SU-DHL-6 (cell line): ENCODE measurements at regions not wholly inside any gene's neighbourhood (a gene's known extent, or its start where the extent isn't known, plus 50 kb on each side); places are given as distances from the start of the nearest gene placed in this dataset.

Source experiments
- H2AFZ ChIP-seq: fragments of 200-600 bp; sonication (generic); 2 replicates; pipeline ENCODE4 v1.6.1; 2014; ENCODE audit warnings: low read depth, mild to moderate bottlenecking, moderate library complexity, mixed read lengths, antibody characterized with exemption, low read length; ENCODE audit not compliant: severe bottlenecking
- H3F3A ChIP-seq: fragments of 200-600 bp; shearing (Covaris generic); 2 replicates; pipeline ENCODE4 v1.6.0; 2016; ENCODE audit warnings: antibody characterized with exemption, mild to moderate bottlenecking; ENCODE audit not compliant: insufficient read depth
- H3K27ac ChIP-seq: fragments of 200-600 bp; sonication (generic); 2 replicates; pipeline ENCODE4 v1.5.1; 2016; ENCODE audit warnings: low read depth, mild to moderate bottlenecking, low read length, moderate library complexity, mixed read lengths
- H3K27me3 ChIP-seq: fragments of 200-600 bp; sonication (generic), shearing (Covaris generic); 2 replicates; pipeline ENCODE4 v1.6.0; 2014; ENCODE audit warnings: mild to moderate bottlenecking, low read length
- H3K36me3 ChIP-seq: fragments of 200-600 bp; sonication (generic); 2 replicates; pipeline ENCODE4 v1.6.1; 2014; ENCODE audit warnings: mild to moderate bottlenecking, low read length, mixed read lengths
- H3K4me2 ChIP-seq: fragments of 300-600, 200-600 bp; shearing (Covaris generic), sonication (generic); 2 replicates; pipeline ENCODE4 v1.6.0; 2014; ENCODE audit warnings: low read length, low read depth, mild to moderate bottlenecking; ENCODE audit not compliant: poor library complexity, severe bottlenecking
- H3K4me3 ChIP-seq: fragments of 200-600 bp; sonication (generic); 2 replicates; pipeline ENCODE4 v1.5.1; 2014; ENCODE audit warnings: antibody characterized with exemption, low read length, mild to moderate bottlenecking, mixed read lengths; ENCODE audit not compliant: insufficient read depth, poor library complexity, severe bottlenecking
- H3K79me2 ChIP-seq: fragments of 200-600 bp; sonication (generic); 2 replicates; pipeline ENCODE4 v1.6.1; 2014; ENCODE audit warnings: mild to moderate bottlenecking, low read length, moderate library complexity; ENCODE audit not compliant: insufficient read depth
- H3K9ac ChIP-seq: fragments of 200-600 bp; sonication (generic); 2 replicates; pipeline ENCODE4 v1.7.0; 2014; ENCODE audit warnings: mild to moderate bottlenecking, low read length
- H3K9me2 ChIP-seq: fragments of 200-600 bp; sonication (generic); replicated peaks from 2 replicates; pipeline ENCODE4 v1.6.1; 2014; ENCODE audit warnings: low read length; ENCODE audit not compliant: insufficient read depth
- H3K9me3 ChIP-seq: fragments of 200-600 bp; sonication (generic); 2 replicates; pipeline ENCODE4 v1.6.1; 2014; ENCODE audit warnings: low read length, mixed read lengths; ENCODE audit not compliant: insufficient read depth
- H4K20me1 ChIP-seq: fragments of 200-600 bp; sonication (generic); 2 replicates; pipeline ENCODE4 v1.6.1; 2014; ENCODE audit warnings: low read depth, mild to moderate bottlenecking, antibody characterized with exemption, low read length, moderate library complexity, mixed read lengths
- EZH2phosphoT487 ChIP-seq: fragments of 200-600 bp; sonication (generic), shearing (Covaris generic); conservative IDR thresholded peaks from 2 replicates; pipeline ENCODE4 v1.6.1; 2018; ENCODE audit warnings: mild to moderate bottlenecking, antibody characterized with exemption, low read length, moderate library complexity, mixed read lengths
- TF ChIP-seq, protein P1 (sequence below): fragments of 200-600 bp; sonication (generic); IDR thresholded peaks from one replicate; pipeline ENCODE4 v1.5.1; 2017; ENCODE audit warnings: antibody characterized with exemption, mild to moderate bottlenecking, low read length, moderate library complexity; ENCODE audit not compliant: insufficient read depth, poor library complexity, severe bottlenecking

DNA sequence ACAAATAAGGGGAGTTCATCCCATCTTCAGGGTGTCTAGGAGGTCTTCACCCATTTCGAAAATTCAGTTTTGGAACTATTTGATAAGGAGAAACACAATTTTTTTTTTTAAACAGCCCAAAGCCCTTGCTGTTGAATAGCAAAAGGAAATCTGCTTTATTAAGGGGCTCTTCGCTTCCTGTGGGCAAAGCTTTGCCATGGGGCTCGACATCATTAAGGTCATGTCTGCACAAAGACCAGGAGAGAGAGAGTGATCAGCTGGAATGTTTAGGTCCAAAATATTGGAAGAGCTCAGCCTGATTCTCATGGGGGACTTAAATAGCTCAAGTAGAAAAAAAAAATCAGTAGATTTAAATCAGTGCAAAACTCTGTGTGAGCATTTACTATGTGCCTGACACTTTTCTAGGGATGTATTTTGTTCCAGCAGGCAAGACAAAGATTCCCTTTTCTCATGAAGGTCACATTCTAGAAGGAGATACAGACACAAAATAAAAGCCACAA is 564.6 kb upstream of the KLF4 start:
- TF ChIP-seq, protein P1, sequence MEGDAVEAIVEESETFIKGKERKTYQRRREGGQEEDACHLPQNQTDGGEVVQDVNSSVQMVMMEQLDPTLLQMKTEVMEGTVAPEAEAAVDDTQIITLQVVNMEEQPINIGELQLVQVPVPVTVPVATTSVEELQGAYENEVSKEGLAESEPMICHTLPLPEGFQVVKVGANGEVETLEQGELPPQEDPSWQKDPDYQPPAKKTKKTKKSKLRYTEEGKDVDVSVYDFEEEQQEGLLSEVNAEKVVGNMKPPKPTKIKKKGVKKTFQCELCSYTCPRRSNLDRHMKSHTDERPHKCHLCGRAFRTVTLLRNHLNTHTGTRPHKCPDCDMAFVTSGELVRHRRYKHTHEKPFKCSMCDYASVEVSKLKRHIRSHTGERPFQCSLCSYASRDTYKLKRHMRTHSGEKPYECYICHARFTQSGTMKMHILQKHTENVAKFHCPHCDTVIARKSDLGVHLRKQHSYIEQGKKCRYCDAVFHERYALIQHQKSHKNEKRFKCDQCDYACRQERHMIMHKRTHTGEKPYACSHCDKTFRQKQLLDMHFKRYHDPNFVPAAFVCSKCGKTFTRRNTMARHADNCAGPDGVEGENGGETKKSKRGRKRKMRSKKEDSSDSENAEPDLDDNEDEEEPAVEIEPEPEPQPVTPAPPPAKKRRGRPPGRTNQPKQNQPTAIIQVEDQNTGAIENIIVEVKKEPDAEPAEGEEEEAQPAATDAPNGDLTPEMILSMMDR, result no peak
- no peak for TF ChIP-seq EZH2phosphoT487
- Histone ChIP-seq H3K36me3 (no peaks in the 10 kb centered on the region), H3K9me3 (no peaks in the 10 kb centered on the region), H3K27me3 (no peaks in the 10 kb centered on the region), H3K4me2 (no peak overlapping the region), H4K20me1 (no peaks in the 10 kb centered on the region), H3F3A (no peaks in the 10 kb centered on the region), H3K79me2 (no peaks in the 10 kb centered on the region), H3K9me2 (no peaks in the 10 kb centered on the region), H3K4me3 (no peak overlapping the region), H3K9ac (no peak overlapping the region), H3K27ac (no peak overlapping the region), H2AFZ (no peak overlapping the region)

DNA sequence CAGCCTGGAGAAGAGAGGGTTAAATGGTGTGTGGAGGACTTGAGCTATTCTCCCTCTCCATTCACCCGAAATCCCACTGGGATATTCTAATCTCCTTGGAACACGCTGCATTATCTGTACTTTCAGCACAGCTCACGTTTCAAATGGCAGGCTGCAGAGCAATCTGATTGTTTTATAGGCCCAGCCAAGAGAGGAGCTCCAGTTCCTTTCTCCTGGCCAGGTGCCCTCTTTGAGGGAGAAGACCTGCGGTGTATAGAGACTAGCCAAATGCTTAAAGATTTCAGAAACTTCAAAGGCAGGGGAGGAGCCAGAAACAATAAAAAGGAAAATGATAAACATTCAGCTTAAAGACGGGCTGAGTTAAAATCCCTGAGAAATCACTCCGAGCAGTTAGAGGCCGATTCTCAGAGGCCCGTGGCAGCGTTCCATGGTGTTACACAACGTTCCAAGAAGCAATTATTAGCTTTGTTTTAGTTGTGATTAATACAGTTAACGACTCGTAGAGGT is 564.0 kb upstream of the KLF4 start:
- H3F3A ChIP-seq, result no peaks in the 10 kb centered on the region

DNA sequence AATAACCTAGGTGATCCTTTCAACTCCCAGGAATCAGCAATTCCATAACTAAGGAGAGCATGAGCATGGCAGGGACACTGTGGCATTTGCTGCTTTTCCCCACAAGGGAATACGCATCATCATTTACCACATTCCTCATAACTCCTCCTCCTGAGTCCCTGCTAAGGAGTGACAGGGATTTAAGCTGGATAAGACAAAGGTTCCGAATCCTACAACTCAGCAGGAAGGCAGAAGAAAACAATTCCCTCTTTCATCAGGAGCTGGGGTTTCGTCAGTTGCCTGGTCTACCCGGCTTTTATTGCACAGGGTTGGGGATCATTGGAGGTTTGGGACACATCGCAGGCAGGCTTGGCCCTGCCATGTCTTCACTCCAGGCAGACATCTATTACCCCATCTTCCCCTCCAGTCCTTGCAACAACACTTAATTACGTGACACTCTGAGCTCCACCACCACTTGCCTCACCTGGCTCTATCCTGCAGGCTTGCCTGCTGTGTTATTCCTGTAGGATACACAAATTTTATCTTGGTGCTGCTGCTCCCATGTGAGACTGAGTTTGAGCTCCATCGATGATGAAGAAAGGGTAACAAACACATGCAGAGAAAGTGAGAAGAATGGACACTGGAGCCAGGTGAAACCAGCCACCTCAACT is 563.0 kb upstream of the KLF4 start:
- no peak overlapping the region for H3K27ac ChIP-seq
- H3F3A ChIP-seq, result no peaks in the 10 kb centered on the region
- no peaks in the 10 kb centered on the region for H3K27me3 ChIP-seq
- H4K20me1 ChIP-seq, result no peaks in the 10 kb centered on the region
- no peaks in the 10 kb centered on the region for H3K9me2 ChIP-seq
- H2AFZ ChIP-seq, result no peak overlapping the region
- H3K79me2 ChIP-seq, result no peaks in the 10 kb centered on the region
- H3K36me3 ChIP-seq, result no peaks in the 10 kb centered on the region
- H3K9me3 ChIP-seq, result no peaks in the 10 kb centered on the region
- no peak overlapping the region for H3K9ac ChIP-seq
- TF ChIP-seq, protein P1, result no peak
- TF ChIP-seq EZH2phosphoT487, result no peak
- H3K4me2 ChIP-seq, result no peak overlapping the region
- no peak overlapping the region for H3K4me3 ChIP-seq

More for the DNA sequence above, 564.0 kb upstream of the KLF4 start:
- Histone ChIP-seq H2AFZ (no peak overlapping the region), H3K9ac (no peak overlapping the region), H3K36me3 (no peaks in the 10 kb centered on the region), H3K4me2 (no peak overlapping the region), H3K9me3 (no peaks in the 10 kb centered on the region), H3K27ac (no peak overlapping the region), H3K79me2 (no peaks in the 10 kb centered on the region), H3K4me3 (no peak overlapping the region), H3K27me3 (no peaks in the 10 kb centered on the region), H4K20me1 (no peaks in the 10 kb centered on the region), H3K9me2 (no peaks in the 10 kb centered on the region)
- no peak for TF ChIP-seq EZH2phosphoT487
- TF ChIP-seq, protein P1, result no peak
